IPS-20b (cell line): ENCODE measurements at regions not wholly inside any gene's neighbourhood (a gene's known extent, or its start where the extent isn't known, plus 50 kb on each side); places are given as distances from the start of the nearest gene placed in this dataset.
"Not testable (repeated sequence)": the region's sequence is repeated elsewhere in the genome, so short reads cannot be mapped to it uniquely, and the experiment has no call there.

Experiments
- H3K27ac ChIP-seq: one replicate; pipeline ENCODE4 v1.5.1; 2013; ENCODE audit warnings: low read length
- H3K27me3 ChIP-seq: 2 replicates; pipeline ENCODE4 v1.6.1; 2013; ENCODE audit warnings: mild to moderate bottlenecking, low read length, inconsistent platforms; ENCODE audit not compliant: insufficient read depth
- H3K36me3 ChIP-seq: 2 replicates; pipeline ENCODE4 v1.6.1; 2013; ENCODE audit warnings: low read depth, mild to moderate bottlenecking, inconsistent platforms, low read length, moderate library complexity; ENCODE audit not compliant: insufficient read depth
- H3K4me1 ChIP-seq: 2 replicates; pipeline ENCODE4 v1.6.1; 2013; ENCODE audit warnings: mild to moderate bottlenecking, control low read depth, inconsistent platforms, low read length, moderate library complexity; ENCODE audit not compliant: insufficient read depth
- H3K4me3 ChIP-seq: 2 replicates; pipeline ENCODE4 v1.5.1; 2013; ENCODE audit warnings: mild to moderate bottlenecking, low read length, inconsistent platforms
- H3K9ac ChIP-seq: 2 replicates; pipeline ENCODE4 v1.6.1; 2013; ENCODE audit warnings: low read depth, mild to moderate bottlenecking, inconsistent platforms, low read length, moderate library complexity
- H3K9me3 ChIP-seq: 2 replicates; pipeline ENCODE4 v1.6.1; 2013; ENCODE audit warnings: mild to moderate bottlenecking, low read depth, low read length, inconsistent platforms; ENCODE audit not compliant: insufficient read depth

DNA sequence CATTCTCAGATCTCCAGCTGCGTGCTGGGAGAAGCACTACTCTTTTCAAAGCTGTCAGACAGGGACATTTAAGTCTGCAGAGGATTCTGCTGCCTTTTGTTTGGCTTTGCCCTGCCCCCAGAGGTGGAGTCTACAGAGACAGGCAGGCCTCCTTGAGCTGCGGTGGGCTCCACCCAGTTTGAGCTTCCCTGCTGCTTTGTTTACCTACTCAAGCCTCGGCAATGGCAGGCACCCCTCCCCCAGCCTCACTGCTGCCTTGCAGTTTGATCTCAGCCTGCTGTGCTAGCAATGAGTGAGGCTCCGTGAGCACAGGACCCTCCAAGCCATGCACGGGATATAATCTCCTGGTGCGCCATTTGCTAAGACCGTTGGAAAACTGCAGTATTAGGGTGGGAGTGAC, 518.8 kb upstream of the NRP1 start:
- not testable (repeated sequence) for H3K4me3 ChIP-seq, H3K27ac ChIP-seq, H3K4me1 ChIP-seq, H3K9ac ChIP-seq, H3K36me3 ChIP-seq, H3K27me3 ChIP-seq
- H3K9me3 ChIP-seq, result peaks cover 13% of the 10 kb centered on the region

DNA sequence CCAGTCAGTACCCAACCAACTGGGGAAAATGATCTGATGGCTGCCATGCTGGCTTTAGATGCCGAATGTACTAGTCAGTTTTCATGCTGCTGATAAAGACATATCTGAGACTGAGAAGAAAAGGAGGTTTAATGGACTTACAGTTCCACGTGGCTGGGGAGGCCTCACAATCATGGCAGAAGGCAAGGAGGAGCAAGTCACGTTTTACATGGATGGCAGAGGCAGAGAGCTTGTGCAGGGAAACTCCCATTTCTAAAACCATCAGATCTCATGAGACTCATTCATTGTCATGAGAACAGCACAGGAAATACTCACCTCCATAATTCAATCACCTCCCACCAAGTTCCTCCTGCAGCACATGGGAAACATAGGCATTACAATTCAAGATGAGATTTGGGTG, 508.9 kb upstream of the NRP1 start:
- Histone ChIP-seq H3K27ac (no peak overlapping the region), H3K4me3 (no peak overlapping the region), H3K4me1 (no peaks in the 10 kb centered on the region), H3K9me3 (peaks cover 23% of the 10 kb centered on the region; the same call in 1 of the 2 replicates), H3K9ac (no peak overlapping the region), H3K36me3 (no peaks in the 10 kb centered on the region), H3K27me3 (no peaks in the 10 kb centered on the region)

DNA sequence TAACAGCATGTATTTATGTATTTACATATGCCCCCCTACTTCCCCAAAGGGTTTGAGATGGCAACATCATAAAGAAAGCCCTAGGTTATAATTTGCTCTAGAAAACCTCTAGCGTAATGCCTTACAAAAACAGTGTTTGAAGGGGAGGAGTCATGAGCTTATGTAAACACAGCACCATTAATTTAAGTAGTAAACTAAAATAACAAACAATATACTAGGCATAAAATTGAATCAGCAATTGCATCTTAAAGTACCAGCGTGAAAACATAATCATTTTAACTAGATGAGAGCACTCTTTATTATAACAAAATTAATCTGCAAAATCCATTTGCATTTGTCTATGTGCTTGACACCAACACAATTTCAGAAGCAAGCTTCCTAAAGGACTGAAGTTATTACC, 507.2 kb upstream of the NRP1 start:
- no peaks in the 10 kb centered on the region for H3K27me3 ChIP-seq
- H3K36me3 ChIP-seq, result no peaks in the 10 kb centered on the region
- H3K9ac ChIP-seq, result no peak overlapping the region
- no peaks in the 10 kb centered on the region for H3K4me1 ChIP-seq
- peaks cover 23% of the 10 kb centered on the region; the same call in 1 of the 2 replicates for H3K9me3 ChIP-seq
- no peak overlapping the region for H3K27ac ChIP-seq
- H3K4me3 ChIP-seq, result no peak overlapping the region

DNA sequence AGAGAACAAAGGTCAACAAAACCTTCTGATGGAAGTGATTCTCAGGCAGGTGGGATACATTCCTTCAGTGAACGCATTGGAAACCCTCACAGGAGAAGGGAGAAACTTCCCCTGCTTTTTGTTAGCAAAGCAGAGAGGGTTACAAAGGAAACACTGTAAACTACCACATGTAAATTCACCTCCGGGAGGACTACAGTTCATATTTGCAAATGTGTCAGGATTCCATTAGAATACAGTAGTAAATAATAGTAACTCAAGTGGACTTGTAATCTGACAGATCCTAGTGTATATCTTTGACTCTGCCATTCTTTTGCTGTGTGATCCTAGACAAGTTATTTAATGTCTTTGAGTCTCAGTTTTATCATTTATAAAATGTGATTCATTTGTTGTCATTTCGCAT, 504.3 kb upstream of the NRP1 start:
- Histone ChIP-seq H3K4me3 (no peak overlapping the region), H3K36me3 (no peaks in the 10 kb centered on the region), H3K4me1 (peaks cover 6% of the 10 kb centered on the region; the same call in 1 of the 2 replicates), H3K27me3 (no peaks in the 10 kb centered on the region), H3K27ac (no peak overlapping the region), H3K9ac (no peak overlapping the region), H3K9me3 (peaks cover 7% of the 10 kb centered on the region; the same call in 1 of the 2 replicates)

DNA sequence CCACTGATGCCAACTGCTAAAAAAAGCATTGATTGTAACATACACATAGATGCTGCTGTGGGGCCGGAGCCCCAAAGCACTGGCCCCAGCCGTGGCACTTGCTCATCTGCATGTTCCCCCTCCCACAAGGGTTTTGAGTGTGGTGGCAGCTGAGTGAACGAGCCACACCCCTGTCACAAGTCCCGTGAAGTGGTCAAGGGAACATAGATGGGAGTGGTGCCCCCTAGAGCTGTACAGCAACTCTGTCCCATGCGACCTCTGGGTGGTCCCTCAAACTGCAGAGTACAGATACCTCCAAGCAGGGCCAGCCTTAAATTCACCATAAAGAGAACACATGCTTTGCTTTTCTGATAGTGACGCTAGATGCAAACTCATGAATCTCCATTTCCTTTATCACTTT, 503.3 kb upstream of the NRP1 start:
- Histone ChIP-seq H3K4me1 (peaks cover 6% of the 10 kb centered on the region; the same call in 1 of the 2 replicates), H3K27ac (no peak overlapping the region)

DNA sequence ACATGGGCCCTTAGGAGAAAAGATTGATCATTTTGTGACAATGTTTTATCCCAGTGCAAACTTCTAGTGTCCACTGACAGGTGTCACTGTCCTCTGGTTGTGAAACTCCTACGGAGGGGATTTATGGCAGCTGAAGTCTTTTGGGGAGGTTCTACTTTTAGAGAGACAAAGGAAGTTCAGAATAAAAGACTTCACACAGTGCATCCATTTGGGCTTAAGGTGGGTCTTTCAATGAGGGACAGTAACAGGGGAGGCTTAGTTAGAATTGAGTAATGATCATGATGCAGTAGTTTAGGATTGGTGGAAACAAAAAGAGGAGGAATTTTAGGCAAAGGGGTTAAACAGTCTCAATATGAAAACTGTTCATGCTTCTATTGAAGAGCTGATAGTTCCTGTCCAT, 501.1 kb upstream of the NRP1 start:
- H3K9ac ChIP-seq, result no peak overlapping the region
- no peak overlapping the region for H3K4me3 ChIP-seq
- no peaks in the 10 kb centered on the region for H3K9me3 ChIP-seq
- H3K27me3 ChIP-seq, result no peaks in the 10 kb centered on the region
- peaks cover 6% of the 10 kb centered on the region; the same call in 1 of the 2 replicates for H3K4me1 ChIP-seq
- no peak overlapping the region for H3K27ac ChIP-seq
- H3K36me3 ChIP-seq, result no peaks in the 10 kb centered on the region

More for the DNA sequence above, 503.3 kb upstream of the NRP1 start:
- no peak overlapping the region for H3K4me3 ChIP-seq
- H3K27me3 ChIP-seq, result no peaks in the 10 kb centered on the region
- H3K9me3 ChIP-seq, result no peaks in the 10 kb centered on the region
- H3K9ac ChIP-seq, result no peak overlapping the region
- H3K36me3 ChIP-seq, result no peaks in the 10 kb centered on the region

DNA sequence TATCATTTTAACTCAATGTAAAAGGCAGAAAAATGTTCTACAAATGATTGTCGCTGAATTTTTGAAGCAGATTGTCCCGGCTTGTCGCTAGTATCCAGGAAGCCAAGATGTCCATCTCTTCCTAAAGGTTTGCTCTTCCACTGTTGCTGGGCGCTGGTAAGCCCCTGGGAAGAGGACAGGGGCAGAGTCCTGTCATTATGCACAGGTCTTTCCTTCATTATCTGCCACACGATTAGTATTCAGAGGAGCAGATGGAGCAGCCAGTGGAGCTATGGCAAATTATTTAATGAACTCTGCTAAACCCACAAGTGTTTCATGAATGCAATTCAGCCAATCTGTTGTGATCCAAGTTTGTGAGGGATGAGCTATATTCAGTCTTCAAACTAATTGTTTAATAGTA, 499.1 kb upstream of the NRP1 start:
- Histone ChIP-seq H3K27ac (no peak overlapping the region), H3K4me3 (no peak overlapping the region), H3K27me3 (no peaks in the 10 kb centered on the region), H3K36me3 (no peaks in the 10 kb centered on the region), H3K9me3 (no peaks in the 10 kb centered on the region), H3K4me1 (peaks cover 6% of the 10 kb centered on the region; the same call in 1 of the 2 replicates), H3K9ac (no peak overlapping the region)

DNA sequence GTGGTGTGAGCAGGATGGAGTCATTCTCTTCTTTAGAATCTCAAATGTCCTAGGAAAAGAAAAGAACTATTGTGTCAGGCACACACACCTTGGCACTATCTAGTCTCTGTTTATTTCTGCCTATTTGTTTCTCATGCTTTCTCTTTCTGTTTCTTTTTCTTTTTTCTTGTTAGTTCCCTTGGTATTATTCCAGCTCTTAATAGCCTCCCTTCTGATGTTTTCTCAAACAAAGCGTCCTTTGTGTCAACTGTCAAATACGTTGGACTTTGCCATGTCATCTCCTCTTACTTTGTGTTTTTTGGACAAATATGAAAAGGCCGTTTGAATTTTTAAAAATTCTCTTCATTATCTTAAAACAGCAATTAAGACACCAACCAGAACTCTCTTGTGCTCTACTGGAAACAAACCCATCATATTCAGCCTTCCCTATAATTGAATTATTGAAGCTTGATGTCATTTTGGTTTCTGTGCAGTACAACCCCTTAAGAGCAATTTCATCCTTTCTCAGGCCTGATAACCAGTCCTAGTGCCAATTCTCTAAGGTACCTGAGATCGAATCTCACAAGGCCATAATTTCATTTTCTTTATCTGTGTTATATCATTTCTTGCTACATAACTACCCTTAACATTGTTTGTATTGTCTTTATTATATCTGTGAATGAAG, 497.8 kb upstream of the NRP1 start:
- no peaks in the 10 kb centered on the region for H3K9me3 ChIP-seq
- H3K36me3 ChIP-seq, result no peaks in the 10 kb centered on the region
- no peak overlapping the region for H3K9ac ChIP-seq
- no peak overlapping the region for H3K4me3 ChIP-seq
- no peaks in the 10 kb centered on the region for H3K27me3 ChIP-seq
- H3K27ac ChIP-seq, result no peak overlapping the region
- H3K4me1 ChIP-seq, result peaks cover 6% of the 10 kb centered on the region; the same call in 1 of the 2 replicates

DNA sequence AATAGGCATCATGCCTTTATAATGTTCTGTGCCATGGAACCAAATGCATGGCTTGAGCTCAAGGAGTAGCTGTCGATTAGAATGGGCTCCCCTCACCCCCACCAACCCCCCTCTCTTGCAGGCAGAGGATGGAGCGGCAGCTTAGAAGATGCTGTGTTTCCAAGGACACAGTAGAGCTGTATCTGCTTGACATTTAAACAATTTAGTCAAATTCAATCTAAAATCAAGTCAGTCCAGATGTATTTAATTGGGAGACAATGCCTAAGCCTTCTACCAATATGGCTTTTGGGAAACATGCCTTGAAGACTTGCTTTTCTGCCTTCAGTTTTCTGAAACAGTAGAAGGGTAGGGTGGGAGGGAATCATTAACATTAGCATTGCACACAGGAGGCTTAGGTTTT, 497.1 kb upstream of the NRP1 start:
- no peak overlapping the region for H3K4me3 ChIP-seq
- H3K9ac ChIP-seq, result no peak overlapping the region
- H3K4me1 ChIP-seq, result peaks cover 6% of the 10 kb centered on the region; the same call in 1 of the 2 replicates
- no peaks in the 10 kb centered on the region for H3K27me3 ChIP-seq
- H3K9me3 ChIP-seq, result no peaks in the 10 kb centered on the region
- H3K36me3 ChIP-seq, result no peaks in the 10 kb centered on the region
- H3K27ac ChIP-seq, result no peak overlapping the region

DNA sequence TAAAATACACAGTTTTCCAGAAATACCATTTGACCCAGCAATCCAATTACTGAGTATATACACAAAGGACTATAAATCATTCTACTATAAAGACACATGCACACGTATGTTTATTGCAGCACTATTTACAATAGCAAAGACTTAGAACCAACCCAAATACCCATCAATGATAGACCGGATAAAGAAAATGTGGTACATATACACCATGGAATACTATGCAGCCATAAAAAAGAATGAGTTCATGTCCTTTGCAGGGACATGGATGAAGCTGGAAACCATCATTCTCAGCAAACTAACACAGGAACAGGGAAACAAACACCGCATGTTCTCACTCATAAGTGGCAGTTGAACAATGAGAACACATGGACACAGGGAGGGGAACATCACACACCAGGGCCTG, 495.4 kb upstream of the NRP1 start:
- H3K9ac ChIP-seq, H3K4me3 ChIP-seq, H3K27me3 ChIP-seq, H3K4me1 ChIP-seq, H3K36me3 ChIP-seq, H3K27ac ChIP-seq, H3K9me3 ChIP-seq: not testable (repeated sequence)

DNA sequence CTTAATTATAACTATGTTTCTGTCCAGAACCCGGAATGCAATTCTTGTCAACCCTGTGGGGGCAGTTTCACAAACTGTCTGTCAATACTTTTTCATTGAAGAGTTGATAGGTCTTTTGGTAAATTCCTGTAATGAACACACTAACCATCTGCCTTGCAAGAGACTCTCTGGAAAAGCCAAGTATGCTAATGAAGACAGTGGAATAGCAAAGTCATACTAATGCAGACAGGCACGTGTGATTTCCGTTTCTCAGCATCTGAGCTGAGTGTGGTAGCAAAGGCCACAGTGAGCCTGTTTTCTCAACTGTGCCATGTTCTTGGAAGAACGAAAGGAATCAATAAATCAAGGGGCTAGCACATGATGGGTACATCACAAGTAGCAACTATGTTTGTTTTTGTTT, 494.1 kb upstream of the NRP1 start:
- Histone ChIP-seq H3K9me3 (no peaks in the 10 kb centered on the region), H3K27me3 (no peaks in the 10 kb centered on the region), H3K36me3 (no peaks in the 10 kb centered on the region), H3K4me3 (no peak overlapping the region), H3K9ac (no peak overlapping the region), H3K4me1 (no peaks in the 10 kb centered on the region), H3K27ac (no peak overlapping the region)

DNA sequence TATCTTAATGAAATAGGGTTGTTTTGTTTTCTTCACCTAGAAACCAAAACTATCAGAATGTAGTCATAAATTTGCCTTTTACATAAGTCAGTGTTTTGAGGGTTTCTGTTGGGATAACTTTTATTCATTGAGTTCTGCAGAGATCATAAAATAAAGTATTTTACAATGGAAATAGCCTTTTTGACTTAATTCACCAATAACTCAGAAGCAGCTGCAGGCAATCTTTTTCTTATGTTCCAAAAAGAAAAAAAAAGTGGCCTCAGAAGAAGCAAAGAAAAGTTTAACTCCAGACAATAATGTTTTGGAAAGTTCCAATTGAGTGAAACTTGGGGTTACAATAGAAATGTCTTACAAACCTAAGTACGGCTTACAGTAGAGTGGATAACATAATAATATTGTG, 491.7 kb upstream of the NRP1 start:
- Histone ChIP-seq H3K4me1 (no peaks in the 10 kb centered on the region), H3K36me3 (no peaks in the 10 kb centered on the region), H3K27me3 (no peaks in the 10 kb centered on the region), H3K27ac (no peak overlapping the region), H3K9me3 (no peaks in the 10 kb centered on the region), H3K4me3 (no peak overlapping the region), H3K9ac (no peak overlapping the region)
